Activated CD4-positive, CD25-positive, alpha-beta regulatory T cell treated with anti-CD3 and anti-CD28 coated beads, Interleukin-2, amount 50 U/mL, for 72 hours (primary cell): ENCODE measurements at regions not wholly inside any gene's neighbourhood (a gene's known extent, or its start where the extent isn't known, plus 50 kb on each side); places are given as distances from the start of the nearest gene placed in this dataset.
A peak's percentile ranks its signal among the peaks of the same experiment; 100 is the strongest.

Experiments
- DNase-seq: peaks from one replicate; pipeline ENCODE4 v3.0.0; 2021

- DNase-seq: no peak
Observed at GRCh38 chr1:218163371-218163770, 121.7 kb upstream of the RRP15 start.

GRCh38 chr1:218164111-218164929, 120.8 kb upstream of the RRP15 start:
- no peak for DNase-seq

- peak; percentile 31 for DNase-seq
Observed at GRCh38 chr1:218164930-218165700, 120.0 kb upstream of the RRP15 start.

DNA sequence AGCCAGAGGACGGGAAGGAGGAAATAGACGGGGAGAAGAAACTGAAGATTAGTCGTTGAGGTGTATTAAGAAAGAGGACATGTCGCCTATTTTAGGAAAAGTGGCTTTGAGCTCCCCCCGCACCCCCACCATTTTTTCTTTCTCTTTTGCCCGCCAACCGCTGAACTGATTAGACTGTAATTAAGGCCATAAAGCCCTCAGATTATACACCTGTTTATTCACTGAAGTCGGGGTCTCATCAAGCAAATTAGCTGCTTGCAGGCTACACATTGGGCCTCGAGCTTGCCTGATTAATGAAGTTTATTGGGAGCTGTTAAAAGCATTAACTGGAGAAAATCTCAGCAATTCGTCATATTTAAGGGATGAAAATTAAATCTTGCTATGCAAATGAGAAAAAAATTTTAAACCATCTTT, 119.4 kb upstream of the RRP15 start:
- no peak for DNase-seq

- DNase-seq: no peak
Observed at GRCh38 chr1:218166268-218166945, 118.7 kb upstream of the RRP15 start.

DNA sequence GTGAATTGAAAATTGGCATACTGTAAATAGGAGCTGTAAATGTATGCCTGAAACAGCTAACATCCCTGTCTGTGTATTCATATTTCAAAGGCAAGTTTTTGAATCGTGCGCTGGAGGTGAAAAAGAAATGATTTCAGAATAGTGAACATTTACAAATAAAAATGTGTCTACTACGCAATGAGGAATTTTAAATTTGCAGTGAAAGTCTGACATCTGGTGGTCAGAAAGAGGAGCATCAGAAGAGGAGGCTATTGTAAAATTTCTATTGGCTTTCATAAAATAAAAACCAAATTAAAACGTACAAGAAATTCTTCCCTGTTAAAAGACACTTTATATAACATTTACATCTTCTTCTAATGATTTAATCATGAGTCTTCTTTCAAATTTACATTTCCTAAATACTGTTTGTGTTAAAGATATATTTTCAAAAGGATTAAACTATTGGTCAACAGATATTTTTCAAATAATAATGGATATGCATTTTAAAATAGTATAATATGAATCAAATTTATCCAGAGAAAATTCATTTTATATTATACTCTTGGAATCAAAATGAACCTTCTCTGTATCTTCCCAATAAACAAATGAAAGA, 113.7 kb upstream of the RRP15 start:
- DNase-seq: no peak

- no peak for DNase-seq
Observed at GRCh38 chr1:218182455-218182854, 102.6 kb upstream of the RRP15 start.

DNA sequence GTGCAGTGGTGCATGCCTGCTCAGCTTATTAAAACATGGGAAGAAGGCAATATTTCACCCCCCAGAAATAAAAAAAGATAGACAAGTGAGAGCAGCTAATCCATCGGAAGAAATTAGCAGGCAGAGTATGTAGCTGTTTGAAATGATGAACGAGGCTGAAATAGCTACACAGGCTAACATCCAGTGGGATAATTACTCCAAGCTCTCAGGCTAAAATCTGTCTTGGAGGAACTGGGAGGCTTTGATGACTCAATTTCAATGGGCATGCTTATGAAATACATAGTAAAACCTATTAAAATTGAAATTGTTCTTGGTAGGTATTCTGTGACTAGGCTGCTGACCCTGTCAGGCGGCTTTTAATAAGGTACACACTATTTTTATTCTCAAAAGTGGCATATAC, 84.1 kb upstream of the RRP15 start:
- DNase-seq: no peak

DNA sequence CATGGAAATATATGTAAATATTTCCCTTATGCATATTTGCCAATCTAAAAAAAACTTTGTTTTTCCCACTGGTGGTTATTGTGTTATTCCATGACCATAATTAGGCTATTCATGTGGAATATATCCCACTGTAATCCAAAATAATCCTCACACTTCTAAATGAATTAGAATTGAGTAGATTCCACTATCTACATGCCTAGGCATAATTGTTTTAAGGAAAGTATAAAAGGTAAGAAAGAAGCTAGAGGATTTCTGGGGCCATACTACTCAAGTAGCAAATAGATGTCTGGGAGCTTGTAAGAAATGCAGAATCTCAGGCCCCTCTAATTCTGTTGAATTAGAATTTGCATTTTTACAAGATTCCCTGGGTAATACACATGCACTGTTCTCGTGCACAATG, 83.5 kb upstream of the RRP15 start:
- DNase-seq: no peak

GRCh38 chr1:218205721-218206120, 79.4 kb upstream of the RRP15 start:
- no peak for DNase-seq

DNA sequence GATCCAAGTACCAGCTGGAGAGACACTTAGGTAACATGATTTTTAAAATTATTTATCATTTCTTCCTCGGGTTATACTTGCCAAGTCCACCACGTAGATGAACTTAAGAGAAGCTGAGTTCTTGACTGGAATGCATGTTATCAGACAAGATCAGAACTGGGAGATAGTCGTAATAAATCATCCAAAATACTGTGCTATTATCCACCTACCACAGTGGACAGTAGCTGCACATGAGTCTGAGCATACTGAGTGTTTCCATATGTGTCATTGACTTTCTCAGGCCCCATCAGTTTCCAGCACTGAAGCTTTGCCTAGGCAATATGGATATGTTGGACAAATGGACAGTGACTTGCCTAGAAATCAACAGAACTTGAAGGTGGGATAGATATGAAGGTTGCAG, 77.9 kb upstream of the RRP15 start:
- no peak for DNase-seq

- no peak for DNase-seq
Observed at GRCh38 chr1:218209351-218209861, 75.7 kb upstream of the RRP15 start.

GRCh38 chr1:218211241-218211640, 73.9 kb upstream of the RRP15 start:
- no peak for DNase-seq

DNA sequence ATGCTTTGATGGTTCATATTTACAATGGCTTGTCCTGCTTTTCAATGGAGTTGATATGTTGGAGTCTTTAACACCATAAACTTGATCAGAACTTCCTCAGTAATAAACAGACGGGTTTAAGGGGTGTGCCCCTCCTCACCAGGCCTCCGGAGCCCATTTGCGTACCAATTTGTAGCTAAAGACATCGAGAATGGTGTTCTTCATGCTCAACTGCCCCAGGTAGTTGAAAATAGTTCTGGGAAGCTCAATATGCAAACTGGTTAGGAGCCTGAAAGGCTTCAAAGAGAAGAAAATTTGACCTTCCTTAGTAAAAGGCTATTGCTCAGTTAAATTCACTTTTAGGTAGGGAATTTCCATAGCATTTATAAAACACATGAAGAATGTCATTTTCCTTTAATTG, 68.1 kb upstream of the RRP15 start:
- DNase-seq: no peak

- no peak for DNase-seq
Observed at GRCh38 chr1:218219460-218219859, 65.6 kb upstream of the RRP15 start.

- no peak for DNase-seq
Observed at GRCh38 chr1:218224101-218224500, 61.0 kb upstream of the RRP15 start.

DNA sequence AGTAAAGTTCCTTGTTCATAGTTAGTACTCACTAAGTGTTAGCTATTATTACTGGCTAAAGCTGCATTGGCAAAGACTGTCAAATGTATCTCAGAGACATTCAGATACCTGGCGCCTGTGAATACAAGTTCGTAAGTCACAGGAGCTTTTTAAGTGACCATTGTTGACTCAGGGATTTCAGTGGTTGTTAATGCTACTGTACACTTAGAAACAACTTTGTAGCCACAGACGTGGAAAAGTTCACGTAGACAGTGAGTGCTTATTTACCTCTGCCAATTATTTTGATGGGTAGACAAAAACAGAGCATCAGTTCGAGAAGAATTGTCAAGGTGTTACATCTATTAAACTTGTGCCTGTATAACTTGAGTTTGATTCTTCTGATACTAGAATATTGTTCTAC, 59.1 kb upstream of the RRP15 start:
- DNase-seq: no peak
